A549 (cell line): ENCODE measurements at regions not wholly inside any gene's neighbourhood (a gene's known extent, or its start where the extent isn't known, plus 50 kb on each side); places are given as distances from the start of the nearest gene placed in this dataset.

Experiments
- ATAC-seq, 2 experiments: fragments of 200-7000 bp in 1 of 2; fragments of >200 bp in 1 of 2; cut with Nextera tagmentation in 1 of 2; cut with Tn5 transposase in 1 of 2; 3 replicates each; pipeline versions ENCODE4 v1.8.0 to v1.9.1; 2018 to 2020; ENCODE audit warnings: mild to moderate bottlenecking in 1 of 2, moderate library complexity in 1 of 2
- CTCF ChIA-PET: fragments of 300-600 bp; sonication (Branson Sonifier 250); formaldehyde crosslinking; extraction: SDS; loops from one replicate; lab custom pipeline; 2021; ENCODE audit warnings: antibody characterized with exemption, inconsistent platforms; lab: Yijun Ruan, JAX
- POLR2A ChIA-PET: fragments of 350-600 bp; formaldehyde crosslinking; extraction: SDS; loops from one replicate; lab custom pipeline; 2021; ENCODE audit warnings: antibody characterized with exemption, inconsistent platforms; lab: Yijun Ruan, JAX
- DNase-seq, 2 experiments: peaks; one replicate each; pipeline versions ENCODE4 v3.0.0 to v3.0.0-alpha.2; 2011 to 2016; ENCODE audit warnings: low read depth in 1 of 2, low spot score in 1 of 2
- FAIRE-seq: peaks from 2 replicates; lab custom pipeline; 2011; peaks lifted over from hg19 to GRCh38; lab: Jason Lieb, UNC
- H3K27ac ChIP-seq, 2 experiments: fragments of >200 bp; sonication (Bioruptor Twin); formaldehyde crosslinking; 3 replicates each; pipeline ENCODE4 v1.5.1; 2016 to 2017
- H3K4me1 ChIP-seq: fragments of >200 bp; sonication (Bioruptor Twin); formaldehyde crosslinking; 3 replicates; pipeline ENCODE4 v1.6.1; 2016
- H3K4me2 ChIP-seq: fragments of >200 bp; sonication (Bioruptor Twin); formaldehyde crosslinking; 3 replicates; pipeline ENCODE4 v1.6.1; 2016
- H3K4me3 ChIP-seq: fragments of >200 bp; sonication (Bioruptor Twin); formaldehyde crosslinking; 3 replicates; pipeline ENCODE4 v1.5.1; 2016
- H3K9me3 ChIP-seq: fragments of >200 bp; sonication (Bioruptor Twin); formaldehyde crosslinking; 3 replicates; pipeline ENCODE4 v1.6.1; 2016
- ATOH8 ChIP-seq: fragments of 250-450 bp; sonication (Bioruptor Pico); IDR thresholded peaks from 2 replicates; pipeline ENCODE4 v1.5.0; 2020; ENCODE audit warnings: low read depth, mild to moderate bottlenecking, moderate library complexity
- BHLHE40 ChIP-seq: IDR thresholded peaks from 2 replicates; pipeline ENCODE4 v1.6.1; 2012; ENCODE audit warnings: low read depth, low read length, inconsistent platforms
- CEBPB ChIP-seq, 2 experiments: fragments of >200 bp in 1 of 2; sonication (Bioruptor Twin) in 1 of 2; formaldehyde crosslinking in 1 of 2; IDR thresholded peaks; 2 replicates each; pipeline ENCODE4 v1.6.1; 2012 to 2016
- CHD2 ChIP-seq: fragments of 150-350 bp; IDR thresholded peaks from 2 replicates; pipeline ENCODE4 v1.6.1; 2014; ENCODE audit warnings: low read length; ENCODE audit not compliant: partially characterized antibody
- CHD4 ChIP-seq: fragments of 200-600 bp; sonication (generic); IDR thresholded peaks from 2 replicates; pipeline ENCODE4 v1.6.1; 2016; ENCODE audit warnings: antibody characterized with exemption, mild to moderate bottlenecking, borderline replicate concordance
- CTCF ChIP-seq: fragments of >200 bp; sonication (Bioruptor Twin); formaldehyde crosslinking; IDR thresholded peaks from 3 replicates; pipeline ENCODE4 v1.5.1; 2016
- E2F6 ChIP-seq: IDR thresholded peaks from 2 replicates; pipeline ENCODE4 v1.6.1; 2012; ENCODE audit warnings: low read depth, borderline replicate concordance
- EHF ChIP-seq: fragments of 250-450 bp; sonication (Bioruptor Pico); IDR thresholded peaks from 2 replicates; pipeline ENCODE4 v1.5.0; 2020; ENCODE audit warnings: mild to moderate bottlenecking
- EHMT2 ChIP-seq: fragments of 200-600 bp; sonication (generic); IDR thresholded peaks from 2 replicates; pipeline ENCODE4 v1.6.1; 2016; ENCODE audit warnings: antibody characterized with exemption, low read depth, mild to moderate bottlenecking, moderate library complexity
- ELK1 ChIP-seq: fragments of 150-350 bp; IDR thresholded peaks from 2 replicates; pipeline ENCODE4 v1.6.1; 2014; ENCODE audit warnings: low read depth, mild to moderate bottlenecking, low read length
- EP300 ChIP-seq, 2 experiments: fragments of >200 bp; sonication (Bioruptor Twin); formaldehyde crosslinking; IDR thresholded peaks; 2 replicates in 1 of 2; 3 replicates in 1 of 2; pipeline ENCODE4 v1.6.1; 2016 to 2017
- FOSL2 ChIP-seq, 2 experiments: fragments of 450-650 bp in 1 of 2; fragments of >200 bp in 1 of 2; sonication (Bioruptor Twin) in 1 of 2; formaldehyde crosslinking; IDR thresholded peaks; 2 replicates each; pipeline versions ENCODE4 v1.5.0 to v1.6.1; 2016 to 2020; ENCODE audit warnings: mild to moderate bottlenecking in 1 of 2, moderate library complexity in 1 of 2
- FOXS1 ChIP-seq: fragments of 250-450 bp; sonication (Bioruptor Pico); IDR thresholded peaks from 2 replicates; pipeline ENCODE4 v1.5.0; 2020; ENCODE audit warnings: mild to moderate bottlenecking, moderate library complexity
- HES2 ChIP-seq: fragments of >200 bp; sonication (Bioruptor Twin); formaldehyde crosslinking; IDR thresholded peaks from 2 replicates; pipeline ENCODE4 v1.6.1; 2016
- HEYL ChIP-seq: fragments of 250-450 bp; sonication (Bioruptor Pico); IDR thresholded peaks from 2 replicates; pipeline ENCODE4 v1.8.0; 2021; ENCODE audit warnings: mild to moderate bottlenecking, moderate library complexity
- JUNB ChIP-seq: fragments of >200 bp; sonication (Bioruptor Twin); formaldehyde crosslinking; IDR thresholded peaks from 2 replicates; pipeline ENCODE4 v1.6.1; 2016
- NFE2L2 ChIP-seq: fragments of 150-350 bp; conservative IDR thresholded peaks from 2 replicates; pipeline ENCODE4 v1.6.1; 2014; ENCODE audit warnings: low read length
- PHF8 ChIP-seq: fragments of 200-600 bp; sonication (generic); IDR thresholded peaks from 2 replicates; pipeline ENCODE4 v1.6.1; 2016; ENCODE audit warnings: low read depth, mild to moderate bottlenecking, antibody characterized with exemption, moderate library complexity, borderline replicate concordance
- RAD21 ChIP-seq, 2 experiments: fragments of >200 bp in 1 of 2; sonication (Bioruptor Twin) in 1 of 2; formaldehyde crosslinking in 1 of 2; IDR thresholded peaks in 1 of 2; conservative IDR thresholded peaks in 1 of 2; 2 replicates in 1 of 2; 3 replicates in 1 of 2; pipeline ENCODE4 v1.6.1; 2012 to 2018; ENCODE audit warnings: inconsistent platforms in 1 of 2
- RFX5 ChIP-seq: fragments of 450-650 bp; IDR thresholded peaks from 2 replicates; pipeline ENCODE4 v1.7.1; 2014; ENCODE audit warnings: antibody characterized with exemption, mild to moderate bottlenecking, moderate library complexity
- SREBF2 ChIP-seq: fragments of 450-650 bp; IDR thresholded peaks from 2 replicates; pipeline ENCODE4 v1.6.1; 2014; ENCODE audit warnings: mild to moderate bottlenecking, moderate library complexity
- TFCP2L1 ChIP-seq: fragments of 250-450 bp; sonication (Bioruptor Pico); IDR thresholded peaks from 2 replicates; pipeline ENCODE4 v1.5.0; 2021; ENCODE audit warnings: mild to moderate bottlenecking
- ZC3H11A ChIP-seq: fragments of 450-650 bp; IDR thresholded peaks from 2 replicates; pipeline ENCODE4 v1.6.1; 2014; ENCODE audit warnings: antibody characterized with exemption, mild to moderate bottlenecking
- ZSCAN20 ChIP-seq: fragments of 250-450 bp; sonication (Bioruptor Pico); IDR thresholded peaks from 2 replicates; pipeline ENCODE4 v1.8.0; 2022; ENCODE audit warnings: mild to moderate bottlenecking, moderate library complexity
- WGBS: methylation state at CpG from one replicate; pipeline ENCODE4 v1.1.6; 2017; ENCODE audit errors: missing lambda C conversion rate; 5-methylcytosine and 5-hydroxymethylcytosine counted together

GRCh38 chr13:85638265-85638664 lies 161.0 kb downstream of the SLITRK6 start:
- CTCF ChIA-PET: no interaction called here
- POLR2A ChIA-PET: no interaction called here
- Histone ChIP-seq H3K4me2 (no peak overlapping the region), H3K4me1 (no peaks in the 10 kb centered on the region), H3K4me3 (no peak overlapping the region), H3K9me3 (no peaks in the 10 kb centered on the region), H3K27ac (no peak overlapping the region)
- TF ChIP-seq CHD4 (no peak), ATOH8 (CRISPR knock-in tag) (no peak), EHMT2 (no peak), HEYL (CRISPR knock-in tag) (no peak), ZC3H11A (no peak), PHF8 (no peak), BHLHE40 (no peak)
- FAIRE-seq (no peak), DNase-seq (no peak), ATAC-seq (no peak)
- 81% methylated on average over 4 of the region's 6 CpGs for WGBS

GRCh38 chr13:85632526-85633195 lies 166.6 kb downstream of the SLITRK6 start:
- POLR2A ChIA-PET: no interaction called here
- no peak for ATAC-seq
- H3K27ac ChIP-seq: no peak overlapping the region
- 50% methylated on average over 3 of the region's 3 CpGs for WGBS
- TF ChIP-seq CHD2: no peak
- no peak for TF ChIP-seq CTCF
- TF ChIP-seq JUNB: no peak
- TF ChIP-seq EHF (CRISPR knock-in tag): no peak
- TF ChIP-seq CEBPB (IDR thresholded peaks at IDR 0.05): no peak
- no peak for TF ChIP-seq HES2
- TF ChIP-seq EP300 (IDR thresholded peaks at IDR 0.05): no peak
- no peak for TF ChIP-seq NFE2L2
- TF ChIP-seq SREBF2: no peak
- TF ChIP-seq ELK1: no peak
- TF ChIP-seq RFX5: no peak
- no peak for TF ChIP-seq FOXS1 (CRISPR knock-in tag)
- TF ChIP-seq TFCP2L1 (CRISPR knock-in tag): no peak
- CTCF ChIA-PET: no interaction called here
- H3K4me2 ChIP-seq: no peak overlapping the region
- no peaks in the 10 kb centered on the region for H3K4me1 ChIP-seq
- H3K4me3 ChIP-seq: no peak overlapping the region
- no peak for DNase-seq
- FAIRE-seq: no peak
- H3K9me3 ChIP-seq: no peaks in the 10 kb centered on the region

- WGBS: 58% methylated on average over 4 of the region's 4 CpGs
- H3K4me2 ChIP-seq: no peak overlapping the region
- no peaks in the 10 kb centered on the region for H3K4me1 ChIP-seq
- H3K9me3 ChIP-seq: no peaks in the 10 kb centered on the region
- ATAC-seq: no peak
- POLR2A ChIA-PET: no interaction called here
- no peak for FAIRE-seq
- DNase-seq: no peak
- H3K4me3 ChIP-seq: no peak overlapping the region
- TF ChIP-seq EHF (CRISPR knock-in tag) (no peak), CHD4 (no peak), ZSCAN20 (CRISPR knock-in tag) (no peak), FOSL2 (IDR thresholded peaks at IDR 0.05) (no peak), FOSL2 (CRISPR knock-in tag; IDR thresholded peaks at IDR 0.05) (no peak), E2F6 (no peak), RAD21 (conservative IDR thresholded peaks at IDR 0.05 in 1 of 2, IDR thresholded peaks at IDR 0.05 in 1 of 2) (no peak)
- TF ChIP-seq, all 56 proteins: peak for 0
- no peak overlapping the region for H3K27ac ChIP-seq
- CTCF ChIA-PET: no interaction called here
Measured at GRCh38 chr13:85631801-85632200, 167.4 kb downstream of the SLITRK6 start.
